ENCODE measurements at regions not wholly inside any gene's neighbourhood (a gene's known extent, or its start where the extent isn't known, plus 50 kb on each side); places are given as distances from the start of the nearest gene placed in this dataset.

GRCh38 chr3:14057701-14058100 lies 67.0 kb downstream of the CHCHD4 start:
- no peak for DNase-seq
- no peak overlapping the region for H3K27ac Mint-ChIP-seq

GRCh38 chr3:14047841-14048240 lies 76.8 kb downstream of the CHCHD4 start:
- no peaks in the 10 kb centered on the region for H3K36me3 Mint-ChIP-seq (ENCODE audit: low read depth)
- no peak for TF ChIP-seq CTCF (IDR thresholded peaks at IDR 0.05)

More at GRCh38 chr3:14057701-14058100, 67.0 kb downstream of the CHCHD4 start:
- Mint-ChIP-seq H3K9me3 (peaks cover 8% of the 10 kb centered on the region), H3K27me3 (ENCODE audit: low read depth, poor library complexity) (peaks cover 16% of the 10 kb centered on the region), H3K4me3 (no peak overlapping the region), H3K4me1 (no peaks in the 10 kb centered on the region), H3K36me3 (ENCODE audit: low read depth) (no peaks in the 10 kb centered on the region)
- TF ChIP-seq CTCF (IDR thresholded peaks at IDR 0.05) = no peak

GRCh38 chr3:14047027-14047426 lies 77.6 kb downstream of the CHCHD4 start:
- H3K4me3 Mint-ChIP-seq = no peak overlapping the region
- DNase-seq = no peak

More at GRCh38 chr3:14047841-14048240, 76.8 kb downstream of the CHCHD4 start:
- DNase-seq = no peak
- no peak overlapping the region for H3K27ac Mint-ChIP-seq
- H3K4me1 Mint-ChIP-seq = no peaks in the 10 kb centered on the region
- no peak overlapping the region for H3K4me3 Mint-ChIP-seq
- H3K9me3 Mint-ChIP-seq = no peaks in the 10 kb centered on the region
- H3K27me3 Mint-ChIP-seq (ENCODE audit: low read depth, poor library complexity) = peaks cover 56% of the 10 kb centered on the region

GRCh38 chr3:14042680-14043079 lies 82.0 kb downstream of the CHCHD4 start:
- Mint-ChIP-seq H3K36me3 (ENCODE audit: low read depth) (no peaks in the 10 kb centered on the region), H3K4me1 (no peaks in the 10 kb centered on the region)
- no peak for TF ChIP-seq CTCF (IDR thresholded peaks at IDR 0.05)

More at GRCh38 chr3:14047027-14047426, 77.6 kb downstream of the CHCHD4 start:
- Mint-ChIP-seq H3K27me3 (ENCODE audit: low read depth, poor library complexity) (peaks cover 55% of the 10 kb centered on the region), H3K36me3 (ENCODE audit: low read depth) (no peaks in the 10 kb centered on the region), H3K27ac (no peak overlapping the region), H3K9me3 (no peaks in the 10 kb centered on the region), H3K4me1 (no peaks in the 10 kb centered on the region)
- no peak for TF ChIP-seq CTCF (IDR thresholded peaks at IDR 0.05)

GRCh38 chr3:14039149-14039548 lies 85.5 kb downstream of the CHCHD4 start:
- TF ChIP-seq CTCF (IDR thresholded peaks at IDR 0.05) = no peak
- no peak overlapping the region for H3K4me3 Mint-ChIP-seq
- peaks cover 6% of the 10 kb centered on the region for H3K36me3 Mint-ChIP-seq (ENCODE audit: low read depth)
- no peaks in the 10 kb centered on the region for H3K4me1 Mint-ChIP-seq
- H3K9me3 Mint-ChIP-seq = peaks cover 29% of the 10 kb centered on the region
- no peak overlapping the region for H3K27ac Mint-ChIP-seq
- peaks cover 21% of the 10 kb centered on the region for H3K27me3 Mint-ChIP-seq (ENCODE audit: low read depth, poor library complexity)
- DNase-seq = no peak

More at GRCh38 chr3:14042680-14043079, 82.0 kb downstream of the CHCHD4 start:
- no peak for DNase-seq
- peaks cover 47% of the 10 kb centered on the region for H3K27me3 Mint-ChIP-seq (ENCODE audit: low read depth, poor library complexity)
- H3K4me3 Mint-ChIP-seq = no peak overlapping the region
- no peak overlapping the region for H3K27ac Mint-ChIP-seq
- peaks cover 9% of the 10 kb centered on the region for H3K9me3 Mint-ChIP-seq

- Mint-ChIP-seq H3K27ac (no peak overlapping the region), H3K4me1 (no peaks in the 10 kb centered on the region), H3K27me3 (ENCODE audit: low read depth, poor library complexity) (peaks cover 27% of the 10 kb centered on the region), H3K9me3 (peaks cover 29% of the 10 kb centered on the region), H3K36me3 (ENCODE audit: low read depth) (peaks cover 6% of the 10 kb centered on the region), H3K4me3 (no peak overlapping the region)
- no peak for DNase-seq
- no peak for TF ChIP-seq CTCF (IDR thresholded peaks at IDR 0.05)
These were observed 87.5 kb downstream of the CHCHD4 start for GRCh38 chr3:14037211-14037610.

Data from nephron progenitor cell (in vitro differentiated cells).